CD4-positive, alpha-beta T cell treated with Interleukin-4 for 1 hour (primary cell): ENCODE measurements at regions not wholly inside any gene's neighbourhood (a gene's known extent, or its start where the extent isn't known, plus 50 kb on each side); places are given as distances from the start of the nearest gene placed in this dataset.

Experiments
- DNase-seq, 2 donors: peaks; one replicate each; pipeline ENCODE4 v3.0.0-alpha.2; 2020 to 2022

- no peak for DNase-seq
Observed at GRCh38 chr19:27705896-27706295, 1507.1 kb downstream of the UQCRFS1 start.

- no peak for DNase-seq
Observed at GRCh38 chr19:27694361-27695055, 1518.4 kb downstream of the UQCRFS1 start.

DNA sequence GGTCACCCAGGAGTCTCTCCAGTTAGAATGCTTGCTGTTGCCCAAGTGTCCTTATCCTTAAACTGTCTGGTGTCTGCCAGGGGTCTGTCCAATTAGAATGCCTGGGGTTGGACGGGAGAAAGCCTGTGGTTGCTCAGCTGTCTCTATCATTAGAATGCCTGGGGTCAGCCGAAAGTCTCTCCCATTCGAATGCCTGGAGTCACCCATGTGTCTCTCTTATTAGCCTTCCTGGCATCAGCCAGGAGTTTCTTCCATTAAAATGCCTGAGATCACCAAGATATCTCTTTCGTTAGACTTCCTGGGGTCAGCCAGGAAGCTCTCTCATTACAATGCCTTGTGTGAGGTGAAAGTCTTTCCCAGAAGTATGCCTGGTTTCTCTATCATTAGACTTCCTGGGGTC lies 1521.0 kb downstream of the UQCRFS1 start:
- DNase-seq = no peak

DNA sequence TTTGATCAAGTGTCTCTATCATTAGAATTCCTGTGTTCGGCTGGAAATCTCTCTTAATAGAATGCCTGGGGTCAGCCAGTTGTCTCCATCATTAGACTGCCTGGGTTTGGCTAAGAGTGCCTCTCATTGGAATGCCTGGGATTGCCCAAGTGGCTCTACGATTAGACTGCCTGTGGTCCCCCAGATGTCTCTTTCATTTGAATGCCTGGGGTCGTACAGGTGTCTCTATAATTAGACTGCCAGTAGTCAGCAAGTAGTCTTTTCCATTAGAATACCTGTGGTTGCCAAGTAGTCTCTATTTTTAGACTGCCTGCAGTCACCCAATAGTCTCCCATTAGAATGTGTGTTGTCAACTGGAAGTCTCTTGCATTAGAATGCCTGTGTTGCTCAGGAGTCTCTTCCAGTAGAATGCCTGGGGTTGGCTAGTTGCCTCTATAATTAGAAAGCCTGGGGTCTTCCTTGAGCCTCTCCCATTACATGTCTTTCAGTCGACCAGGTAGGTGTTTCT lies 1523.2 kb downstream of the UQCRFS1 start:
- DNase-seq = no peak

- no peak for DNase-seq
Observed at GRCh38 chr19:27684293-27684692, 1528.7 kb downstream of the UQCRFS1 start.

DNA sequence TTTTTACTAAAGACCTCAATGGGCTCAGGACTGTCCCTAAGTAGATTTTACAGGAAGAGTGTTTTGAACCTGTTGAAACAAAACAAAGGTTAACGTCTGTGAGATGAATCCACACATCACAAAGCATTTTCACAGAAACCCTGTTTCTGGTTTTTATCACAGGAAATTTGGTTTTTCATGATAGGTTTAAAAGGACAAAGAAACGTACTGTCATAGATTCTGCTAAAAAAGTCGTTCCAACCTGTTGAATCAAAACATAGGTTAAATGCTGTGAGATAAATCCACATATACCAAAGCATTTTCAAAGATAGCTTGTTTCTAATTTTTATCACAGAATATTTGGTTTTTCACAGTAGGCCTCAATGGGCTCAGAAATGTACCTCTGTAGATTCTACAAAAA lies 1531.0 kb downstream of the UQCRFS1 start:
- DNase-seq = no peak

- DNase-seq = no peak
Observed at GRCh38 chr19:27679905-27680304, 1533.0 kb downstream of the UQCRFS1 start.

- no peak for DNase-seq
Observed at GRCh38 chr19:27679399-27679798, 1533.6 kb downstream of the UQCRFS1 start.

DNA sequence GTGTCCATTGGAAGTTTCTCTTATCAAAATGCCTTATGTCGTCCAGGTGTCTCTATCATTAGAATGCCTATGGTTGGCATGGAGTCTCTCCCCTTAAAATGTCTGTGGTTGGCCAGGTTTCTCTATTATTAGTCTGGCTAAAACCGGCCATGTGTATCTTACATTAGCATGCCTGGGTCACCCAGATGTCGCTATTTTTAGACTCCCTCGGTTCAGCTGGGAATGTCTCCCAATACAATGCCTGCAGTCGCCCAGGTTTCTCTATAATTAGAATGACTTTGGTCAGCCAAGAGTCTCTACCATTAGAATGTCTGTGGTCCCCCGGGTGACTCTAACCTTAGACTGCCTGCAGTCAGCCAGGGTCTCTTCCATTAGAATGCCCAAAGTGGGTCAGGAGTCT lies 1536.1 kb downstream of the UQCRFS1 start:
- DNase-seq = no peak

GRCh38 chr19:27676334-27676733 lies 1536.6 kb downstream of the UQCRFS1 start:
- DNase-seq = no peak

GRCh38 chr19:27675771-27676170 lies 1537.2 kb downstream of the UQCRFS1 start:
- no peak for DNase-seq

DNA sequence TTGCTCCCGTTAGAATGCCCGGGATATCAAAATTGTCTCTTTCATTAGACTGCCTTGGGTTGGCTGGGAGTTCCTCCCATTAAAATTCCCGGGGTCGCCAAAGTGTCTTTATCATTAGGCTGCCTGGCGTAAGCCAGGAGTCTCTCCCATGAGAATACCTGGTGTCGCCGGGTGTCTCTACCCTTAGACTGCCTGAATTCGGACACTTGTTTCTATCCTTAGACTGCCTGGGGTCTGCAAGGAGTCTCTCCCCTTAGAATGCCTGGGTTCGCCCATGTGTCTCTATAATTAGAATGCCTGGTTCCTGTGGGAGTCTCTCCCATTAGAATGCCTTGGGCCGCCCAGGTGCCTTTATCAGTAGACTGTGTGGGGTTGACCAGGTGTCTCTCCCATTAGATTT lies 1538.2 kb downstream of the UQCRFS1 start:
- no peak for DNase-seq

DNA sequence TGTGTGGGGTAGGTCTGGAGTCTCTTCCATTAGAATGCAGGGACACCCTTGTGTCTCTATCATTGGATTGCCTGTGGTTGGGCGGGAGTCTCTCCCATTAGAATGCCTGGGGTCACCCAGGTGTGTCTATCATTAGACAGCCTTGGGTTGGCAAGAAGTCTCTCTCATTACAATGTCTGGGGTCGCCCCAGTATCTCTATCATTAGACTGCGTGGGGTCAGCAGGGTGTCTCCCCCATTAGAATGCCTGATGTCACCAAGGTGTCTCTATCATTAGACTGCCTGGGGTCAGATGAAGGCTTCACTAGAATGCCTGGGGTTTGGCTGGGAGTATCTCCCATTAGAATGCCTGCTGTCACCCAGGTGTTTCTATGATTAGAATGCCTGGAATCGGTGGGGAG lies 1539.0 kb downstream of the UQCRFS1 start:
- no peak for DNase-seq

GRCh38 chr19:27672309-27673047 lies 1540.5 kb downstream of the UQCRFS1 start:
- DNase-seq = no peak

- DNase-seq = no peak
Observed at GRCh38 chr19:27671876-27672275, 1541.1 kb downstream of the UQCRFS1 start.

GRCh38 chr19:27660428-27660827 lies 1552.5 kb downstream of the UQCRFS1 start:
- no peak for DNase-seq

DNA sequence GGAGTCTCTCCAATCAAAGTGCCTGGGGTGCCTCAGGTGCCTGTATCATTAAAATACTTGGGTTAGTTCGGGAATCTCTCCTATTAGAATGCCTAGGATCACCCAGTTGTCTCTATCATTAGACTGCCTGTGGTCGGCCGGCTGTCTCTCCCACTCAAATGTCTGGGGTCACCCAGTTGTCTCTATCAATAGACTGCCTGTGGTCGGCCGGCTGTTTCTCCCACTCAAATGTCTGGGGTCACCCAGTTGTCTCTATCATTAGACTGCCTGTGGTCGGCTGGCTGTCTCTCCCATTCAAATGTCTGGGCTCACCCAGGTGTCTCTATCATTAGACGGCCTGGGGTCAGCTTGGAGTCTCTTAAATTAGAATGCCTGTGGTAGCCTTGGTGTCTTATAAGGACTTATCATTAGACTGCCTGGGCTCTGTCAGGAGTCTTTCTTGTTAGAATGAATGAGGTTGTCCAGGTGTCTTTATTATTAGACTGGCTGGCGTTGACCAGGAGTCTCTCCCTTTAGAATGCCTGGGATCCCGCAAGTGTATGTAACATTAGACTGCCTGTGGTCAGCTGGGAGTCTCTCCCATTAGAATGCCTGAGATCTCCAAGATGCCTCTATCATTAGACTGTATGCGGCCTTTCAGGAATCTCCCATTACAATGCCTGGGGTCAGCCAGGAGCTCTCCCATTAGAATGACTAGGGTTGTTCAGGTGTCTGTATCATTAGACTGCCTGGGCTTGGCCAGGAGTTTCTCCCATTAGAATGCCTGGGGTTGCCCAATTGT lies 1555.5 kb downstream of the UQCRFS1 start:
- DNase-seq = no peak

DNA sequence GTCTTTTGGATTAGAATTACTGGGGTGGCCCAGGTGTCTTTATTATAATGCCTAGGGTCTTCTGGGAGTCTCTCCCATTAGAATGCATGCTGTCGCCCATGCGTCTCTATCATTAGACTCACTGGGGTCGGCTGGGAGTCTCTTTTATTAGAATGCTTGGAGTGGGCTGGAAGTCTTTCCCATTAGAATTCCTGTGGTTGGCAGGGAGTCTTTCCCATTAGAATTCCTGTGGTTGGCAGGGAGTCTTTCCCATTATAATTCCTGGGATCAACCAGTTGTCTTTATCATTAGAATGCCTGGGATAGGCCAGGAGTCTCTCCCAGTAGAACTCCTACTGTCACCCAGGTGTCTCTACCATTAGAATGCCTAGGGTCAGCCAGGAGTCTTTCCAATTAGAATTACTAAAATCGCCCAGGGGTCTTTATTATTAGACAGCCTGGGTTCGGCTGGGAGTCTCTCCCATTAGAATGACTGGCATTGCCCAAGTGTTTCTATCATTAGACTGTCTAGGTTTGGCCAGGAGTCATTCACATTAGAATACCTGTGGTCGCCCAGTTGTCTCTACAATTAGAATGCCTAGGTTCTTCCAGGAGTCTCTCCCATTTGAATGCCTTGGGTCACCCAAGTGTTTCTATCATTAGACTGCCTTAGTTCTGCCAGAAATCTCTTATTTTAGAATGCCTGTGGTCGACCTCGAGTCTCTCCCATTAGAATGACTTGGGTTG lies 1558.5 kb downstream of the UQCRFS1 start:
- no peak for DNase-seq

- no peak for DNase-seq
Observed at GRCh38 chr19:27652796-27653195, 1560.2 kb downstream of the UQCRFS1 start.

DNA sequence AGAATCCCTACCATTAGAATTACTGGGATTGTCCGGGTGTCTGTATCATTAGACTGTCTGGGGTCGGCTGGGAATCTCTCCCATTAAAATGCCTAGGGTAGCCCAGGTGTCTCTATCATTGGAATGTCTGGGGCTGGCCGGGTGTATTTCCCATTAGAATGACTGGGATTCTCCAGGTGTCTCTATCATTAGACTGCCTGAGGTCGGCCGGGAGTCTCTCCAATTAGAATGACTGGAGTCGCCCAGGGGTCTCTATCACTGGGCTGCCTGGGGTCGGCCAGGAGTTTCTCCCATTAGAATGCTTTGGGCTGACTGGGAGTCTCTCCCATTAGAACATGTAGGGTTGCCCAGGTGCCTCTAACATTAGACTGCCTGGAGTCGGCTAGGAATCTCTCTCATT lies 1560.7 kb downstream of the UQCRFS1 start:
- no peak for DNase-seq

- DNase-seq = no peak
Observed at GRCh38 chr19:27647423-27647822, 1565.5 kb downstream of the UQCRFS1 start.

- DNase-seq = no peak
Observed at GRCh38 chr19:27635401-27635800, 1577.5 kb downstream of the UQCRFS1 start.

DNA sequence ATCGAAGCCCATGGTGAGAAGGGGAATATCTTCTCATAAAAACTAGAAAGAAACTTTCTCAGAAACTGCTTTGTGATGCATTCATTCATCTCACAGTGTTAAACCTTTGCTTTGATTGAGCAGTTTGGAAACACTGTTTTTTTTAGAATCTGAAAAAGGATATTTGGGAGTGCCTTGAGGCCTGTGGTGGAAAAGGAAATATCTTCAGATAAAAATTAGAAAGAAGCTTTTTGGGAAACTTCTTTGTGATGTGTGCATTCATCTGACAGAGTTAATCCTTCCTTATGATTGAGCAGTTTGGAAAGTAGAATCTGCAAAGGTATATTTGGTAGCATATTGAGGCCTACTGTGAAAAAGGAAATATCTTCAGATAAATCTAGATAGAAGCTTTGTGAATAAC lies 1594.9 kb downstream of the UQCRFS1 start:
- DNase-seq = no peak
